Karpas-422 (cell line): ENCODE measurements at regions not wholly inside any gene's neighbourhood (a gene's known extent, or its start where the extent isn't known, plus 50 kb on each side); places are given as distances from the start of the nearest gene placed in this dataset.

Experiments
- DNase-seq: peaks from one replicate; pipeline ENCODE4 v3.0.0-alpha.2; 2015
- H2AFZ ChIP-seq: fragments of 200-600 bp; sonication (generic); 2 replicates; pipeline ENCODE4 v1.6.1; 2014; ENCODE audit warnings: antibody characterized with exemption, low read length, mixed read lengths
- H3K27ac ChIP-seq: fragments of 200-600 bp; sonication (generic); 2 replicates; pipeline ENCODE4 v1.5.1; 2014; ENCODE audit warnings: mild to moderate bottlenecking, low read length, moderate library complexity
- H3K27me3 ChIP-seq: fragments of 200-600 bp; sonication (generic); 2 replicates; pipeline ENCODE4 v1.6.1; 2014; ENCODE audit warnings: low read length, mixed read lengths
- H3K36me3 ChIP-seq: fragments of 200-600 bp; sonication (generic); 2 replicates; pipeline ENCODE4 v1.6.1; 2014; ENCODE audit warnings: low read length, mixed read lengths; ENCODE audit not compliant: insufficient read depth
- H3K4me1 ChIP-seq: fragments of 200-600 bp; sonication (generic); 2 replicates; pipeline ENCODE4 v1.6.1; 2014; ENCODE audit warnings: mild to moderate bottlenecking, low read length, mixed read lengths
- H3K4me2 ChIP-seq: fragments of 200-600 bp; sonication (generic); 2 replicates; pipeline ENCODE4 v1.6.1; 2014; ENCODE audit warnings: low read length, low read depth, mild to moderate bottlenecking; ENCODE audit not compliant: poor library complexity, severe bottlenecking
- H3K4me3 ChIP-seq: fragments of 200-600 bp; sonication (generic); 2 replicates; pipeline ENCODE4 v1.5.1; 2014; ENCODE audit warnings: mild to moderate bottlenecking, antibody characterized with exemption, low read length, mixed read lengths
- H3K79me2 ChIP-seq: fragments of 200-600 bp; sonication (generic); 2 replicates; pipeline ENCODE4 v1.6.1; 2014; ENCODE audit warnings: mild to moderate bottlenecking, low read length, mixed read lengths
- H3K9ac ChIP-seq: fragments of 200-600 bp; sonication (generic); 2 replicates; pipeline ENCODE4 v1.6.0; 2014; ENCODE audit warnings: low read length
- H3K9me2 ChIP-seq: fragments of 200-600 bp; sonication (generic), shearing (Covaris generic); replicated peaks from 2 replicates; pipeline ENCODE4 v1.6.0; 2014; ENCODE audit warnings: mild to moderate bottlenecking, low read length, moderate library complexity; ENCODE audit not compliant: insufficient read depth
- H3K9me3 ChIP-seq: fragments of 300-700, 200-600 bp; sonication (generic); 2 replicates; pipeline ENCODE4 v1.6.1; 2014; ENCODE audit warnings: low read length, mixed read lengths
- H4K20me1 ChIP-seq: fragments of 200-600 bp; sonication (generic); 2 replicates; pipeline ENCODE4 v1.6.1; 2014; ENCODE audit warnings: mild to moderate bottlenecking, antibody characterized with exemption, low read length, low read depth; ENCODE audit not compliant: insufficient read depth

GRCh38 chr6:98572579-98572978, 261.8 kb upstream of the POU3F2 start:
- no peaks in the 10 kb centered on the region for H3K79me2 ChIP-seq
- H3K27me3 ChIP-seq: no peaks in the 10 kb centered on the region
- no peak overlapping the region for H3K9ac ChIP-seq
- H3K9me3 ChIP-seq: no peaks in the 10 kb centered on the region
- no peak overlapping the region for H3K4me2 ChIP-seq
- peak; percentile 9 for DNase-seq
- no peak overlapping the region for H3K4me3 ChIP-seq
- no peaks in the 10 kb centered on the region for H3K9me2 ChIP-seq
- no peaks in the 10 kb centered on the region for H3K36me3 ChIP-seq
- H2AFZ ChIP-seq: no peak overlapping the region
- no peak overlapping the region for H3K27ac ChIP-seq
- H3K4me1 ChIP-seq: no peaks in the 10 kb centered on the region
- no peaks in the 10 kb centered on the region for H4K20me1 ChIP-seq

DNA sequence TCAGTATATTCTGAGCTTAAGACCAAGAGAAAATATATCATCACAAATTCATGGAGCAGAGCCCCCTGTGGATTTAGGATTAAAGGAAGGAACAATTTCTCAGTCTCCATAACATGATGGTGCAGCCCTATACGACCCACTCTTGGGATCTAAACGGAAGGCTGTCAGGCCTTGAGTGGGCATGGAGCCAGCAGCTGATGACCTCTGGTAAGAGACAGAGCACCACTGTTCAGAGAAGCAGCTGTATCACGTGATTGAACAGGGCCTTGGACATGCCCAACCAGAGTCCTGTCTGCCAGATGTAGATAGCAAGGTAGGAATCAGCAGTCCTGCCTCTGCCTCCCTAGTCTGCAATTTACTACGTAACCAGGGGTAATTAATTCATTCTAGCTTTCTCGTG, 259.4 kb upstream of the POU3F2 start:
- DNase-seq: no peak
- Histone ChIP-seq H3K9me3 (no peaks in the 10 kb centered on the region), H3K27me3 (no peaks in the 10 kb centered on the region), H3K79me2 (no peaks in the 10 kb centered on the region), H3K27ac (no peak overlapping the region), H3K4me2 (no peak overlapping the region), H2AFZ (no peak overlapping the region), H3K9ac (no peak overlapping the region), H3K9me2 (no peaks in the 10 kb centered on the region), H4K20me1 (no peaks in the 10 kb centered on the region), H3K4me3 (no peak overlapping the region), H3K36me3 (no peaks in the 10 kb centered on the region), H3K4me1 (no peaks in the 10 kb centered on the region)

GRCh38 chr6:98576791-98577190, 257.6 kb upstream of the POU3F2 start:
- Histone ChIP-seq H3K4me3 (no peak overlapping the region), H3K9me3 (no peaks in the 10 kb centered on the region), H2AFZ (no peak overlapping the region), H3K27me3 (no peaks in the 10 kb centered on the region), H3K9me2 (no peaks in the 10 kb centered on the region), H3K27ac (no peak overlapping the region), H3K9ac (no peak overlapping the region), H3K79me2 (no peaks in the 10 kb centered on the region), H3K4me1 (no peaks in the 10 kb centered on the region), H3K4me2 (no peak overlapping the region), H3K36me3 (no peaks in the 10 kb centered on the region), H4K20me1 (no peaks in the 10 kb centered on the region)
- DNase-seq: no peak

- no peaks in the 10 kb centered on the region for H3K27me3 ChIP-seq
- H3K4me2 ChIP-seq: no peak overlapping the region
- no peaks in the 10 kb centered on the region for H3K79me2 ChIP-seq
- DNase-seq: no peak
- no peak overlapping the region for H3K27ac ChIP-seq
- no peak overlapping the region for H3K9ac ChIP-seq
- no peaks in the 10 kb centered on the region for H3K9me2 ChIP-seq
- H3K36me3 ChIP-seq: no peaks in the 10 kb centered on the region
- H3K9me3 ChIP-seq: no peaks in the 10 kb centered on the region
- no peak overlapping the region for H2AFZ ChIP-seq
- no peaks in the 10 kb centered on the region for H3K4me1 ChIP-seq
- no peak overlapping the region for H3K4me3 ChIP-seq
- no peaks in the 10 kb centered on the region for H4K20me1 ChIP-seq
Measured at GRCh38 chr6:98578016-98578415, 256.4 kb upstream of the POU3F2 start.

GRCh38 chr6:98579079-98579478, 255.3 kb upstream of the POU3F2 start:
- H2AFZ ChIP-seq: no peak overlapping the region
- H3K27me3 ChIP-seq: no peaks in the 10 kb centered on the region
- H3K27ac ChIP-seq: no peak overlapping the region
- no peak overlapping the region for H3K4me2 ChIP-seq
- no peaks in the 10 kb centered on the region for H4K20me1 ChIP-seq
- no peaks in the 10 kb centered on the region for H3K36me3 ChIP-seq
- no peaks in the 10 kb centered on the region for H3K9me2 ChIP-seq
- no peak overlapping the region for H3K4me3 ChIP-seq
- H3K4me1 ChIP-seq: no peaks in the 10 kb centered on the region
- H3K79me2 ChIP-seq: no peaks in the 10 kb centered on the region
- no peak overlapping the region for H3K9ac ChIP-seq
- DNase-seq: no peak
- no peaks in the 10 kb centered on the region for H3K9me3 ChIP-seq

DNA sequence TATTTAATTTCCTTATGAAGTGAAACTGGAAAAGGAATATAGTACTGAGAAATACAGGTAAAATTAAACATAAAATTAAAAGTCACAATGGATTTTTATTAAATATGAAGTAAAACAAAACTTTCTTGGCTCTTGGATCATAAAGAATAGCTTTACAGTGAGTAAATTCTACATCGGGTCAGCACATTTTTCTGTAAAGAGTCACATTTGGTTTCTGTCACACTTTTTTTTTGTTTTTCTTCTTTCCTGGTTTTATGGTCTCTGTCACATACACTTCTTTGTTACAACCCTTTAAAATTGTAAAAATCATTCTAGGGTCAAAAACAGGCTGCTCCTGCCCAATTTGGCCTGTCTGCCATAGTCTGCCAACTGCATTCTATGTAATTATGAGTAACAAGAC, 254.4 kb upstream of the POU3F2 start:
- no peak for DNase-seq
- Histone ChIP-seq H2AFZ (no peak overlapping the region), H3K27ac (no peak overlapping the region), H3K4me1 (no peaks in the 10 kb centered on the region), H3K36me3 (no peaks in the 10 kb centered on the region), H3K9me3 (no peaks in the 10 kb centered on the region), H3K9me2 (no peaks in the 10 kb centered on the region), H3K4me2 (no peak overlapping the region), H4K20me1 (no peaks in the 10 kb centered on the region), H3K4me3 (no peak overlapping the region), H3K27me3 (no peaks in the 10 kb centered on the region), H3K79me2 (no peaks in the 10 kb centered on the region), H3K9ac (no peak overlapping the region)

DNA sequence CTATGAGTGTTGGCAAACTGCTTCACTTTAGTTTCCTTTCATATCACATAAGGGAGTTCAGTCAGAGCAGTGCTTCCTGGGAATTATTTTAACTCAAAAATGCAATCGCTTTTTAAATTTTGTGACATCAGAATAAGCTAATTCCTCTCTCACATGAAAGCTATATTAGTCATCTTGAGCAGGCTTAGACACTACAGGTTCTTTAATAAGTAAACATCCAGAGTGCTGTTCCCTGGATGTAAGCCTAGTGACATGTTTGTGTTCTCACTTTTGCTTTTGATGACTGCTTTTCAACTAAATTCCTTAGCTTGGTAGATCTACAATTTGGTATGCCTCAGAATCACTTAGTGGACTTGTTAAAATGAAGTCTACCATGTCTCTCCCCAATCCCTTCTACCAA, 252.7 kb upstream of the POU3F2 start:
- DNase-seq: no peak
- Histone ChIP-seq H2AFZ (no peak overlapping the region), H3K9ac (no peak overlapping the region), H3K79me2 (no peaks in the 10 kb centered on the region), H3K4me1 (no peaks in the 10 kb centered on the region), H3K4me2 (no peak overlapping the region), H3K4me3 (no peak overlapping the region), H3K27ac (no peak overlapping the region), H4K20me1 (no peaks in the 10 kb centered on the region), H3K9me2 (no peaks in the 10 kb centered on the region), H3K36me3 (no peaks in the 10 kb centered on the region), H3K9me3 (no peaks in the 10 kb centered on the region), H3K27me3 (no peaks in the 10 kb centered on the region)

DNA sequence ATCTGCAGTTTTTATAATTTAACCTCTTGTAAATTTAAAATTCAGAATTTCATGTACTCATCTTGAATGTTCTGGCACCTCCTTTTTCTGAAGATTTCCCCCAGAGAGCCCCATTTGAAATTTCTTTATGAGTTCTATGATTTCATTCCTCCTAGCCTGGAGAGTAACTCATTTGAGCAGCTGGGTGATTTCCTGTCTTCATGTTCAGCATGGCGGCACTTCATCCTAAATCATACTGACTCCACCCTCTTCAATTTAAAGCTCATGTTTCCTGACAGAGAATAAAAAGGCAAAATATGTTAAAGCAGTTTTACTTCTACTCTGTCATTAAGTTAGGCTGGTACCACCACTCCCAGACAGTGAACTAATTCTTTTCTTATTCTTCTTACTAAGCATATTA, 250.9 kb upstream of the POU3F2 start:
- Histone ChIP-seq H3K9me3 (no peaks in the 10 kb centered on the region), H3K9ac (no peak overlapping the region), H3K9me2 (no peaks in the 10 kb centered on the region), H3K79me2 (no peaks in the 10 kb centered on the region), H3K27ac (no peak overlapping the region), H3K36me3 (no peaks in the 10 kb centered on the region), H2AFZ (no peak overlapping the region), H3K4me1 (no peaks in the 10 kb centered on the region), H3K4me3 (no peak overlapping the region), H3K4me2 (no peak overlapping the region), H4K20me1 (no peaks in the 10 kb centered on the region), H3K27me3 (no peaks in the 10 kb centered on the region)
- DNase-seq: no peak

GRCh38 chr6:98586163-98586562, 248.2 kb upstream of the POU3F2 start:
- Histone ChIP-seq H3K9me2 (no peaks in the 10 kb centered on the region), H3K9me3 (no peaks in the 10 kb centered on the region), H3K9ac (no peak overlapping the region), H3K4me3 (no peak overlapping the region), H3K27ac (no peak overlapping the region), H3K36me3 (no peaks in the 10 kb centered on the region), H3K27me3 (no peaks in the 10 kb centered on the region), H3K79me2 (no peaks in the 10 kb centered on the region), H3K4me1 (no peaks in the 10 kb centered on the region), H3K4me2 (no peak overlapping the region), H2AFZ (no peak overlapping the region), H4K20me1 (no peaks in the 10 kb centered on the region)
- no peak for DNase-seq
